HepG2 (cell line): ENCODE measurements at regions not wholly inside any gene's neighbourhood (a gene's known extent, or its start where the extent isn't known, plus 50 kb on each side); places are given as distances from the start of the nearest gene placed in this dataset.
A peak's percentile ranks its signal among the peaks of the same experiment; 100 is the strongest.

Source experiments
- ATAC-seq: fragments of 200-7000 bp; cut with Tn5 transposase; 3 replicates; pipeline ENCODE4 v1.9.1; 2020; ENCODE audit warnings: mild to moderate bottlenecking, moderate library complexity
- BruUV-seq: library from RNA; stranded (reverse); fragments of 400-500 nt; replicated peaks from 2 replicates; lab custom pipeline; 2021; lab: Mats Ljungman, UMichigan
- CTCF ChIA-PET: fragments of 300-600 bp; formaldehyde crosslinking; extraction: SDS; loops from one replicate; lab custom pipeline; 2021; ENCODE audit warnings: low total read pairs, inconsistent platforms, low intra/inter-chr PET ratio; lab: Yijun Ruan, JAX
- POLR2A ChIA-PET: fragments of 350-600 bp; sonication (Branson Sonifier 250); formaldehyde crosslinking; loops from one replicate; lab custom pipeline; 2020; ENCODE audit warnings: antibody characterized with exemption, inconsistent platforms; lab: Yijun Ruan, JAX
- DNase-seq: peaks from one replicate; pipeline ENCODE4 v3.0.0-alpha.2; 2015; ENCODE audit warnings: low spot score
- FAIRE-seq: peaks from 3 replicates; lab custom pipeline; 2011; peaks lifted over from hg19 to GRCh38; lab: Jason Lieb, UNC
- H2AFZ ChIP-seq: one replicate; pipeline ENCODE4 v1.6.1; 2011; ENCODE audit warnings: low read length, inconsistent platforms
- H3K27ac ChIP-seq: fragments of 300-600 bp; 3 replicates; pipeline ENCODE4 v1.8.0; 2011; ENCODE audit warnings: mixed run types, mild to moderate bottlenecking, mixed read lengths, low read length, inconsistent platforms; ENCODE audit not compliant: insufficient read depth; ENCODE audit errors: extremely low read length
- H3K27me3 ChIP-seq, 2 experiments: fragments of 200-600 bp in 1 of 2; 2 replicates in 1 of 2; 3 replicates in 1 of 2; pipeline versions ENCODE4 v1.6.0 to v1.8.0; 2011; ENCODE audit warnings: low read length in 2 of 2, mild to moderate bottlenecking in 2 of 2, moderate library complexity in 2 of 2, inconsistent platforms in 1 of 2; ENCODE audit not compliant: insufficient read depth in 2 of 2, control insufficient read depth in 1 of 2
- H3K36me3 ChIP-seq, 2 experiments: fragments of 200-600 bp in 1 of 2; replicated peaks in 1 of 2; 2 replicates in 1 of 2; 3 replicates in 1 of 2; pipeline versions ENCODE4 v1.5.1 to v1.8.0; 2011; ENCODE audit warnings: low read length in 2 of 2, inconsistent platforms in 1 of 2; ENCODE audit not compliant: insufficient read depth in 2 of 2, control insufficient read depth in 1 of 2
- H3K4me1 ChIP-seq: 2 replicates; pipeline ENCODE4 v1.5.1; 2012; ENCODE audit warnings: low read length, inconsistent platforms; ENCODE audit not compliant: insufficient read depth
- H3K4me2 ChIP-seq: 2 replicates; pipeline ENCODE4 v1.6.0; 2011; ENCODE audit warnings: low read depth, low read length, inconsistent platforms
- H3K4me3 ChIP-seq, 3 experiments: fragments of 200-600 bp in 1 of 3; sonication (generic), shearing (Covaris generic) in 1 of 3; replicated peaks in 1 of 3; 2 replicates each; pipeline ENCODE4 v1.5.1; 2011 to 2016; ENCODE audit warnings: low read length in 3 of 3, inconsistent platforms in 2 of 3, low read depth in 2 of 3, mild to moderate bottlenecking in 2 of 3, control low read depth in 1 of 3, mixed read lengths in 1 of 3; ENCODE audit not compliant: insufficient read depth in 1 of 3
- H3K79me2 ChIP-seq: one replicate; pipeline ENCODE4 v1.6.1; 2011; ENCODE audit warnings: low read length, inconsistent platforms; ENCODE audit not compliant: insufficient read depth
- H3K9ac ChIP-seq: 2 replicates; pipeline ENCODE4 v1.6.0; 2011; ENCODE audit warnings: mild to moderate bottlenecking, low read depth, low read length, inconsistent platforms; ENCODE audit not compliant: insufficient read depth
- H3K9me3 ChIP-seq: 2 replicates; pipeline ENCODE4 v1.5.1; 2012; ENCODE audit warnings: mild to moderate bottlenecking, low read length
- H4K20me1 ChIP-seq: 2 replicates; pipeline ENCODE4 v1.6.0; 2011; ENCODE audit warnings: inconsistent platforms, mild to moderate bottlenecking, low read length, moderate library complexity; ENCODE audit not compliant: insufficient read depth
- ARID2 ChIP-seq: sonication (generic); formaldehyde crosslinking; IDR thresholded peaks from 2 replicates; pipeline ENCODE4 v1.8.1; 2022; ENCODE audit warnings: mild to moderate bottlenecking, missing genetic modification reagents, borderline replicate concordance
- ATF1 ChIP-seq: IDR thresholded peaks from 2 replicates; pipeline ENCODE4 v1.6.1; 2016; ENCODE audit warnings: mild to moderate bottlenecking, control low read depth
- BRD4 ChIP-seq: sonication (generic); formaldehyde crosslinking; IDR thresholded peaks from 2 replicates; pipeline ENCODE4 v1.4.0; 2020; ENCODE audit warnings: missing genetic modification reagents
- CEBPB ChIP-seq: IDR thresholded peaks from 2 replicates; pipeline ENCODE4 v1.6.1; 2011; ENCODE audit warnings: low read depth, low read length, improper control_type of control experiment, borderline replicate concordance
- CEBPG ChIP-seq: IDR thresholded peaks from 2 replicates; pipeline ENCODE4 v1.6.1; 2016
- DPF2 ChIP-seq: sonication (generic); formaldehyde crosslinking; IDR thresholded peaks from 2 replicates; pipeline ENCODE4 v1.4.0; 2020; ENCODE audit warnings: mild to moderate bottlenecking, low read depth, missing genetic modification reagents, borderline replicate concordance
- HOXD1 ChIP-seq: sonication (generic); formaldehyde crosslinking; IDR thresholded peaks from 2 replicates; pipeline ENCODE4 v1.5.0; 2020; ENCODE audit warnings: missing genetic modification reagents
- KLF16 ChIP-seq, 2 experiments: sonication (generic) in 1 of 2; formaldehyde crosslinking in 1 of 2; IDR thresholded peaks; 2 replicates each; pipeline versions ENCODE4 v1.6.1 to v1.8.0; 2016 to 2023; ENCODE audit warnings: missing genetic modification reagents in 2 of 2, missing compliant biosample characterization in 1 of 2
- ZNF607 ChIP-seq: sonication (generic); formaldehyde crosslinking; IDR thresholded peaks from 2 replicates; pipeline ENCODE4 v1.5.1; 2020; ENCODE audit warnings: missing genetic modification reagents, mild to moderate bottlenecking, borderline replicate concordance
- ZSCAN29 ChIP-seq: sonication (generic); formaldehyde crosslinking; conservative IDR thresholded peaks from 2 replicates; pipeline ENCODE4 v1.4.0; 2020; ENCODE audit warnings: mild to moderate bottlenecking, missing genetic modification reagents
- WGBS: methylation state at CpG from one replicate; pipeline ENCODE4 v1.1.6; 2017; ENCODE audit warnings: low lambda C conversion rate; 5-methylcytosine and 5-hydroxymethylcytosine counted together
- in situ Hi-C: cut with HindIII; loops from 2 replicates; pipeline ENCODE4 v1.10.0; 2017; ENCODE audit warnings: low pct_unique_long_range_greater_than_20kb; ENCODE audit not compliant: extremely low pct_ligation_motif_present
- intact Hi-C: fragments of 100-400 bp; cut with micrococcal nuclease; formaldehyde crosslinking; loops from one replicate; pipeline ENCODE4 v1.10.0; 2022; ENCODE audit not compliant: unreplicated experiment
- TF ChIP-seq, protein P1 (sequence below): sonication (generic); formaldehyde crosslinking; IDR thresholded peaks from 2 replicates; pipeline ENCODE4 v1.5.0; 2020; ENCODE audit warnings: missing genetic modification reagents
- TF ChIP-seq, protein P2 (sequence below): sonication (generic); formaldehyde crosslinking; IDR thresholded peaks from 2 replicates; pipeline ENCODE4 v1.4.0; 2020; ENCODE audit warnings: missing genetic modification reagents

DNA sequence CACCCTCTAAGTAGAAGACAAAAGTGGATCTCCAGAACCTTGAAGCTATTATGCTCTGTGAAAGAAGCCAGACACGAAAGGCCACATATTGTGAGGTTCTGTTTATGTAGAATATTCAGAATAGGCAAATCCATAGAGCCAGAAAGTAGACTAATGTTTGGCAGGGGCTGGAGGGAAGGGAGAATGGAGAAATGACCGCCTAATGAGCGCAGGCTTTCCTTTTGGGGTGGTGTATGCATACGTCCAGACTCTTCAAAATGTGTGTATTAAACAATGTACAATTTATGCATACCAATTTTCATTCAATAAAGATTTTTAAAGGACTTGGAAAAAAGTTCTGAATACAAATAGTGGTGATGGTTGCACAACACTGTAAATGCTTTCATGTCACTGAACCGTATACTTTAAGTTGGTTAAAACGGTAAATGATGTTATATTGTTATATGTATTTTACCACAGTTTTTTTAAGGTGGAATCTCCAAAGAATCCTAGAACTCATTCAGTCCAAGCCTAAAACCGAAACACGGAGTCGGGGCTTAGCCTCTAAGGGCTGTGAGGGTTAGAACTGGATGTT, 397.4 kb downstream of the SOX9 start:
- in situ Hi-C loops (loop anchor here (5.0 kb wide), 1 partner anchor 396 kb away; the partner anchor contains the start of gene SOX9), intact Hi-C loops (loop anchor here (2.0 kb wide), 2 partner anchors 95 to 391 kb away; no protein-coding TSS in a partner anchor)
- Histone ChIP-seq H2AFZ (no peak overlapping the region), H3K9me3 (no peaks in the 10 kb centered on the region), H3K4me3 (0 out of 6 replicates have a peak overlapping the region, but pooled peaks of 1 of the 3 experiments have one; percentile 69), H3K27ac (peak overlapping the region; percentile 56), H3K27me3 (no peaks in the 10 kb centered on the region), H4K20me1 (peaks cover 16% of the 10 kb centered on the region), H3K4me1 (peaks cover 69% of the 10 kb centered on the region), H3K9ac (0 out of 2 replicates have a peak overlapping the region, but pooled peaks have one; percentile 3), H3K79me2 (peaks cover 81% of the 10 kb centered on the region), H3K4me2 (peak overlapping the region; percentile 91), H3K36me3 (no peaks in the 10 kb centered on the region)
- FAIRE-seq (no peak), DNase-seq (no peak), ATAC-seq (peak; percentile 4; the same call in 1 of the 3 replicates)
- no TSS peak for BruUV-seq
- ChIA-PET CTCF (no interaction called here), POLR2A (interaction anchor here (0.9 to 2.7 kb wide), 13 partner anchors 8 to 397 kb away, joined by 3 to 32 read pairs (median 5); partner anchors contain the start of gene SOX9)
- 45% methylated on average over 9 of the region's 9 CpGs for WGBS
- TF ChIP-seq ATF1 (CRISPR knock-in tag) (no peak), CEBPB (peak; percentile 84), KLF16 (CRISPR knock-in tag; IDR thresholded peaks at IDR 0.05) (no peak), ZNF607 (0 out of 2 replicates have a peak, but pooled peaks have one; percentile 0), DPF2 (CRISPR knock-in tag) (no peak), HOXD1 (CRISPR knock-in tag) (no peak), ARID2 (0 out of 2 replicates have a peak, but pooled peaks have one; percentile 49), ZSCAN29 (no peak), BRD4 (CRISPR knock-in tag) (no peak), CEBPG (CRISPR knock-in tag) (peak; percentile 66)
- TF ChIP-seq, protein P1, sequence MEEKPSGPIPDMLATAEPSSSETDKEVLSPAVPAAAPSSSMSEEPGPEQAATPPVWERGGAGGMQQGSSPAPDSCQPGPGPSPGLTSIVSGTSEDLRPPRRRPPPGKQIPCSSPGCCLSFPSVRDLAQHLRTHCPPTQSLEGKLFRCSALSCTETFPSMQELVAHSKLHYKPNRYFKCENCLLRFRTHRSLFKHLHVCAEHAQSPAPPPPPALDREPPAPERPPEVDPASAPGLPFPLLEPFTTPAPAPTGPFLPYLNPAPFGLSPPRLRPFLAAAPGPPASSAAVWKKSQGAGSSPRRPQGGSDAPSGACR (CRISPR knock-in tag), result 0 out of 2 replicates have a peak, but pooled peaks have one; percentile 0
- TF ChIP-seq, protein P2, sequence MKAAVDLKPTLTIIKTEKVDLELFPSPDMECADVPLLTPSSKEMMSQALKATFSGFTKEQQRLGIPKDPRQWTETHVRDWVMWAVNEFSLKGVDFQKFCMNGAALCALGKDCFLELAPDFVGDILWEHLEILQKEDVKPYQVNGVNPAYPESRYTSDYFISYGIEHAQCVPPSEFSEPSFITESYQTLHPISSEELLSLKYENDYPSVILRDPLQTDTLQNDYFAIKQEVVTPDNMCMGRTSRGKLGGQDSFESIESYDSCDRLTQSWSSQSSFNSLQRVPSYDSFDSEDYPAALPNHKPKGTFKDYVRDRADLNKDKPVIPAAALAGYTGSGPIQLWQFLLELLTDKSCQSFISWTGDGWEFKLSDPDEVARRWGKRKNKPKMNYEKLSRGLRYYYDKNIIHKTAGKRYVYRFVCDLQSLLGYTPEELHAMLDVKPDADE (CRISPR knock-in tag), result 0 out of 2 replicates have a peak, but pooled peaks have one; percentile 0
